ENCODE measurements at regions not wholly inside any gene's neighbourhood (a gene's known extent, or its start where the extent isn't known, plus 50 kb on each side); places are given as distances from the start of the nearest gene placed in this dataset.

GRCh38 chr1:166552706-166553105 is 286.6 kb upstream of the POGK start:
- Histone ChIP-seq H3K9me2 (replicated peaks; ENCODE audit: insufficient read depth, low read length) (no peaks in the 10 kb centered on the region), H3K4me1 (ENCODE audit: low read length) (no peaks in the 10 kb centered on the region), H4K20me1 (ENCODE audit: insufficient read depth, low read depth, low read length) (no peaks in the 10 kb centered on the region), H2AFZ (ENCODE audit: low read length) (no peak overlapping the region), H3K27me3 (ENCODE audit: low read length) (no peaks in the 10 kb centered on the region), H3K79me2 (ENCODE audit: low read length) (no peaks in the 10 kb centered on the region), H3K36me3 (ENCODE audit: insufficient read depth, low read length) (no peaks in the 10 kb centered on the region), H3K27ac (ENCODE audit: low read length) (no peak overlapping the region), H3K4me2 (ENCODE audit: low read depth, low read length, poor library complexity, severe bottlenecking) (no peak overlapping the region), H3K9ac (ENCODE audit: low read length) (no peak overlapping the region), H3K9me3 (ENCODE audit: low read length) (no peaks in the 10 kb centered on the region), H3K4me3 (ENCODE audit: low read length) (no peak overlapping the region)
- no peak for DNase-seq

DNA sequence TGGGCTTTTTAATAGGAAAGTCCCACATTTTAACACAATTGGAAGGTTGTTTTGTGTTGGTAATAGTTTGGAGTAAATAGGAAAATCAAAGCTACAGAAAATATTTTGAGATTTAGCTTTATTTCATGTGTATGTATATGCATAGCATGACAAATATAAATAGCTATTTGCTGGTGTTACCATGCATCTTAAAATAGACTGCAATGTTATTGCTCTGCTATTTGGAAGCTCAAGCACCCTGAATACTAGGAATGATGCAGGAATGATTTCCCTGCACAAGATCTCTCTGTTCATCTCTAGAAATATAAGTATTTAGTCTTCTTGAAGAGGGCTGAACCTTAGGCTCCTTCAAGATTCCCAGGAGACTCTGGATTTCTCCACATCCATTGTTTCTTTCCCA is 268.3 kb upstream of the POGK start:
- no peak overlapping the region for H2AFZ ChIP-seq (ENCODE audit: low read length)

GRCh38 chr1:166573199-166573598 is 266.1 kb upstream of the POGK start:
- Histone ChIP-seq H3K79me2 (ENCODE audit: low read length) (no peaks in the 10 kb centered on the region), H3K4me2 (ENCODE audit: low read depth, low read length, poor library complexity, severe bottlenecking) (no peak overlapping the region), H3K27me3 (ENCODE audit: low read length) (no peaks in the 10 kb centered on the region), H3K9me3 (ENCODE audit: low read length) (no peaks in the 10 kb centered on the region), H3K36me3 (ENCODE audit: insufficient read depth, low read length) (no peaks in the 10 kb centered on the region), H3K9me2 (replicated peaks; ENCODE audit: insufficient read depth, low read length) (no peaks in the 10 kb centered on the region), H3K27ac (ENCODE audit: low read length) (no peak overlapping the region), H3K9ac (ENCODE audit: low read length) (no peak overlapping the region), H3K4me1 (ENCODE audit: low read length) (no peaks in the 10 kb centered on the region), H4K20me1 (ENCODE audit: insufficient read depth, low read depth, low read length) (no peaks in the 10 kb centered on the region), H3K4me3 (ENCODE audit: low read length) (no peak overlapping the region), H2AFZ (ENCODE audit: low read length) (no peak overlapping the region)
- DNase-seq: no peak

More for the DNA sequence above, 268.3 kb upstream of the POGK start:
- Histone ChIP-seq H3K9ac (ENCODE audit: low read length) (no peak overlapping the region), H3K27ac (ENCODE audit: low read length) (no peak overlapping the region), H3K36me3 (ENCODE audit: insufficient read depth, low read length) (no peaks in the 10 kb centered on the region), H3K4me2 (ENCODE audit: low read depth, low read length, poor library complexity, severe bottlenecking) (no peak overlapping the region), H3K9me2 (replicated peaks; ENCODE audit: insufficient read depth, low read length) (no peaks in the 10 kb centered on the region), H3K4me3 (ENCODE audit: low read length) (no peak overlapping the region), H3K79me2 (ENCODE audit: low read length) (no peaks in the 10 kb centered on the region), H3K4me1 (ENCODE audit: low read length) (no peaks in the 10 kb centered on the region), H4K20me1 (ENCODE audit: insufficient read depth, low read depth, low read length) (no peaks in the 10 kb centered on the region), H3K9me3 (ENCODE audit: low read length) (no peaks in the 10 kb centered on the region), H3K27me3 (ENCODE audit: low read length) (no peaks in the 10 kb centered on the region)
- DNase-seq: no peak

GRCh38 chr1:166579557-166580501 is 259.4 kb upstream of the POGK start:
- no peaks in the 10 kb centered on the region for H3K9me3 ChIP-seq (ENCODE audit: low read length)
- no peaks in the 10 kb centered on the region for H3K9me2 ChIP-seq (replicated peaks; ENCODE audit: insufficient read depth, low read length)
- no peak overlapping the region for H3K4me2 ChIP-seq (ENCODE audit: low read depth, low read length, poor library complexity, severe bottlenecking)
- no peaks in the 10 kb centered on the region for H3K4me1 ChIP-seq (ENCODE audit: low read length)
- no peaks in the 10 kb centered on the region for H3K36me3 ChIP-seq (ENCODE audit: insufficient read depth, low read length)
- no peaks in the 10 kb centered on the region; the same call in 1 of the 2 replicates for H3K27me3 ChIP-seq (ENCODE audit: low read length)
- H3K27ac ChIP-seq (ENCODE audit: low read length): no peak overlapping the region
- no peak overlapping the region for H3K4me3 ChIP-seq (ENCODE audit: low read length)
- no peak overlapping the region for H2AFZ ChIP-seq (ENCODE audit: low read length)
- H3K79me2 ChIP-seq (ENCODE audit: low read length): no peaks in the 10 kb centered on the region
- no peaks in the 10 kb centered on the region for H4K20me1 ChIP-seq (ENCODE audit: insufficient read depth, low read depth, low read length)
- no peak for DNase-seq
- H3K9ac ChIP-seq (ENCODE audit: low read length): no peak overlapping the region

DNA sequence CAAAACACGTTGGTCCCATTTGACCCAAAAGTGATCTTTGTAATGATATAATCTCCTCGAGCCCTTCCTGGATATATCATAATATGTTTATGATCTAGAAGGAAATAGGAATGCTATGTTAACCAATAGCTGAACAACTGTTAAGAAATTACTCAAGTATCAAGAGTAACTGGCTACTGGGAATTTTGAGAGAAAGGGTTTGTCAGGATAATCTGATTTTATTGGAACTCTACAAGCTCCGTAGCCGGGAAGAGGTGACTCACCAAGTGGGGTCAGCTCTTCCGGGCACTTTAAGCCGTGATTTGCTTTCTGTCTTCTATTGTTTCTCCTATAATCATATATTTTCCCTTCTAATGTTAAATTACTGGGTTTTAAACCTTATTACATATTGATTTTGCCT is 250.5 kb upstream of the POGK start:
- H3K27ac ChIP-seq (ENCODE audit: low read length): no peak overlapping the region
- no peaks in the 10 kb centered on the region for H3K9me2 ChIP-seq (replicated peaks; ENCODE audit: insufficient read depth, low read length)
- H3K9me3 ChIP-seq (ENCODE audit: low read length): no peaks in the 10 kb centered on the region
- H2AFZ ChIP-seq (ENCODE audit: low read length): no peak overlapping the region
- H4K20me1 ChIP-seq (ENCODE audit: insufficient read depth, low read depth, low read length): no peaks in the 10 kb centered on the region
- H3K36me3 ChIP-seq (ENCODE audit: insufficient read depth, low read length): no peaks in the 10 kb centered on the region
- no peak overlapping the region for H3K9ac ChIP-seq (ENCODE audit: low read length)
- no peaks in the 10 kb centered on the region for H3K27me3 ChIP-seq (ENCODE audit: low read length)
- H3K79me2 ChIP-seq (ENCODE audit: low read length): no peaks in the 10 kb centered on the region
- no peak overlapping the region for H3K4me2 ChIP-seq (ENCODE audit: low read depth, low read length, poor library complexity, severe bottlenecking)
- H3K4me3 ChIP-seq (ENCODE audit: low read length): no peak overlapping the region
- no peaks in the 10 kb centered on the region for H3K4me1 ChIP-seq (ENCODE audit: low read length)
- DNase-seq: no peak

GRCh38 chr1:166590161-166590560 is 249.1 kb upstream of the POGK start:
- H3K4me1 ChIP-seq (ENCODE audit: low read length): no peaks in the 10 kb centered on the region
- no peaks in the 10 kb centered on the region for H3K9me2 ChIP-seq (replicated peaks; ENCODE audit: insufficient read depth, low read length)
- no peak overlapping the region for H3K9ac ChIP-seq (ENCODE audit: low read length)
- H4K20me1 ChIP-seq (ENCODE audit: insufficient read depth, low read depth, low read length): no peaks in the 10 kb centered on the region
- H3K4me2 ChIP-seq (ENCODE audit: low read depth, low read length, poor library complexity, severe bottlenecking): no peak overlapping the region
- H3K79me2 ChIP-seq (ENCODE audit: low read length): no peaks in the 10 kb centered on the region
- H3K9me3 ChIP-seq (ENCODE audit: low read length): no peaks in the 10 kb centered on the region
- no peak overlapping the region for H3K4me3 ChIP-seq (ENCODE audit: low read length)
- DNase-seq: no peak
- H3K27ac ChIP-seq (ENCODE audit: low read length): no peak overlapping the region
- no peaks in the 10 kb centered on the region for H3K36me3 ChIP-seq (ENCODE audit: insufficient read depth, low read length)
- H2AFZ ChIP-seq (ENCODE audit: low read length): no peak overlapping the region
- no peaks in the 10 kb centered on the region for H3K27me3 ChIP-seq (ENCODE audit: low read length)

- Histone ChIP-seq H3K36me3 (ENCODE audit: insufficient read depth, low read length) (no peaks in the 10 kb centered on the region), H3K4me1 (ENCODE audit: low read length) (no peaks in the 10 kb centered on the region), H3K27me3 (ENCODE audit: low read length) (no peaks in the 10 kb centered on the region), H3K9me3 (ENCODE audit: low read length) (no peaks in the 10 kb centered on the region), H4K20me1 (ENCODE audit: insufficient read depth, low read depth, low read length) (no peaks in the 10 kb centered on the region), H3K9ac (ENCODE audit: low read length) (no peak overlapping the region), H3K79me2 (ENCODE audit: low read length) (no peaks in the 10 kb centered on the region), H3K4me3 (ENCODE audit: low read length) (no peak overlapping the region), H3K9me2 (replicated peaks; ENCODE audit: insufficient read depth, low read length) (no peaks in the 10 kb centered on the region), H3K27ac (ENCODE audit: low read length) (no peak overlapping the region), H2AFZ (ENCODE audit: low read length) (no peak overlapping the region), H3K4me2 (ENCODE audit: low read depth, low read length, poor library complexity, severe bottlenecking) (no peak overlapping the region)
- no peak for DNase-seq
Observed at GRCh38 chr1:166594646-166595045, 244.6 kb upstream of the POGK start.

DNA sequence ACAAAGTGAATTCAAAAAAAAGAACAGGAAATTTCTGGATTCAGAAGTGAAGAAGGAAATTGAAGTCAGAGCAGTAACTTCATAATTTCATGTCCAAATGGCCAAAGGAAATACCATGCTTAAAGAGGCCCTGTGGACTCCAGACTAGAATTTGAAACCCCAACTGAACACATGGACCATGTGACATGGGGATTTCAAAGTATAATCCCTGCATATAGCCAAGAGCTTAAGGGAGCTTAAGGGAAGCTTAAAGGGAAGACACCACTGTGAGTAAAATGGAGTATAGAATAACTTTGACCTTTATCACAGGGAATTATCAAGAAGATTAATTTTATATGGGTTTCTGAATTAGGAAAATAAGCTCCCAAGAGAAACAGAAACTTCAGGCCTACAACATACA is 241.8 kb upstream of the POGK start:
- H3K4me3 ChIP-seq (ENCODE audit: low read length): no peak overlapping the region
- H3K9me2 ChIP-seq (replicated peaks; ENCODE audit: insufficient read depth, low read length): no peaks in the 10 kb centered on the region
- H3K9me3 ChIP-seq (ENCODE audit: low read length): no peaks in the 10 kb centered on the region
- H3K4me1 ChIP-seq (ENCODE audit: low read length): no peaks in the 10 kb centered on the region
- H3K27me3 ChIP-seq (ENCODE audit: low read length): no peaks in the 10 kb centered on the region
- no peaks in the 10 kb centered on the region for H4K20me1 ChIP-seq (ENCODE audit: insufficient read depth, low read depth, low read length)
- H3K4me2 ChIP-seq (ENCODE audit: low read depth, low read length, poor library complexity, severe bottlenecking): no peak overlapping the region
- no peaks in the 10 kb centered on the region for H3K36me3 ChIP-seq (ENCODE audit: insufficient read depth, low read length)
- H2AFZ ChIP-seq (ENCODE audit: low read length): no peak overlapping the region
- H3K27ac ChIP-seq (ENCODE audit: low read length): no peak overlapping the region
- no peak for DNase-seq
- H3K79me2 ChIP-seq (ENCODE audit: low read length): no peaks in the 10 kb centered on the region
- no peak overlapping the region for H3K9ac ChIP-seq (ENCODE audit: low read length)

All from Karpas-422 (cell line).